SU-DHL-6 (cell line): ENCODE measurements at regions not wholly inside any gene's neighbourhood (a gene's known extent, or its start where the extent isn't known, plus 50 kb on each side); places are given as distances from the start of the nearest gene placed in this dataset.

Experiments used
- H2AFZ ChIP-seq: fragments of 200-600 bp; sonication (generic); 2 replicates; pipeline ENCODE4 v1.6.1; 2014; ENCODE audit warnings: low read depth, mild to moderate bottlenecking, moderate library complexity, mixed read lengths, antibody characterized with exemption, low read length; ENCODE audit not compliant: severe bottlenecking
- H3F3A ChIP-seq: fragments of 200-600 bp; shearing (Covaris generic); 2 replicates; pipeline ENCODE4 v1.6.0; 2016; ENCODE audit warnings: antibody characterized with exemption, mild to moderate bottlenecking; ENCODE audit not compliant: insufficient read depth
- H3K27ac ChIP-seq: fragments of 200-600 bp; sonication (generic); 2 replicates; pipeline ENCODE4 v1.5.1; 2016; ENCODE audit warnings: low read depth, mild to moderate bottlenecking, low read length, moderate library complexity, mixed read lengths
- H3K27me3 ChIP-seq: fragments of 200-600 bp; sonication (generic), shearing (Covaris generic); 2 replicates; pipeline ENCODE4 v1.6.0; 2014; ENCODE audit warnings: mild to moderate bottlenecking, low read length
- H3K36me3 ChIP-seq: fragments of 200-600 bp; sonication (generic); 2 replicates; pipeline ENCODE4 v1.6.1; 2014; ENCODE audit warnings: mild to moderate bottlenecking, low read length, mixed read lengths
- H3K4me2 ChIP-seq: fragments of 300-600, 200-600 bp; shearing (Covaris generic), sonication (generic); 2 replicates; pipeline ENCODE4 v1.6.0; 2014; ENCODE audit warnings: low read length, low read depth, mild to moderate bottlenecking; ENCODE audit not compliant: poor library complexity, severe bottlenecking
- H3K4me3 ChIP-seq: fragments of 200-600 bp; sonication (generic); 2 replicates; pipeline ENCODE4 v1.5.1; 2014; ENCODE audit warnings: antibody characterized with exemption, low read length, mild to moderate bottlenecking, mixed read lengths; ENCODE audit not compliant: insufficient read depth, poor library complexity, severe bottlenecking
- H3K79me2 ChIP-seq: fragments of 200-600 bp; sonication (generic); 2 replicates; pipeline ENCODE4 v1.6.1; 2014; ENCODE audit warnings: mild to moderate bottlenecking, low read length, moderate library complexity; ENCODE audit not compliant: insufficient read depth
- H3K9ac ChIP-seq: fragments of 200-600 bp; sonication (generic); 2 replicates; pipeline ENCODE4 v1.7.0; 2014; ENCODE audit warnings: mild to moderate bottlenecking, low read length
- H3K9me2 ChIP-seq: fragments of 200-600 bp; sonication (generic); replicated peaks from 2 replicates; pipeline ENCODE4 v1.6.1; 2014; ENCODE audit warnings: low read length; ENCODE audit not compliant: insufficient read depth
- H3K9me3 ChIP-seq: fragments of 200-600 bp; sonication (generic); 2 replicates; pipeline ENCODE4 v1.6.1; 2014; ENCODE audit warnings: low read length, mixed read lengths; ENCODE audit not compliant: insufficient read depth
- H4K20me1 ChIP-seq: fragments of 200-600 bp; sonication (generic); 2 replicates; pipeline ENCODE4 v1.6.1; 2014; ENCODE audit warnings: low read depth, mild to moderate bottlenecking, antibody characterized with exemption, low read length, moderate library complexity, mixed read lengths
- CTCF ChIP-seq: fragments of 200-600 bp; sonication (generic); IDR thresholded peaks from one replicate; pipeline ENCODE4 v1.5.1; 2017; ENCODE audit warnings: antibody characterized with exemption, mild to moderate bottlenecking, low read length, moderate library complexity; ENCODE audit not compliant: insufficient read depth, poor library complexity, severe bottlenecking
- EZH2phosphoT487 ChIP-seq: fragments of 200-600 bp; sonication (generic), shearing (Covaris generic); conservative IDR thresholded peaks from 2 replicates; pipeline ENCODE4 v1.6.1; 2018; ENCODE audit warnings: mild to moderate bottlenecking, antibody characterized with exemption, low read length, moderate library complexity, mixed read lengths

DNA sequence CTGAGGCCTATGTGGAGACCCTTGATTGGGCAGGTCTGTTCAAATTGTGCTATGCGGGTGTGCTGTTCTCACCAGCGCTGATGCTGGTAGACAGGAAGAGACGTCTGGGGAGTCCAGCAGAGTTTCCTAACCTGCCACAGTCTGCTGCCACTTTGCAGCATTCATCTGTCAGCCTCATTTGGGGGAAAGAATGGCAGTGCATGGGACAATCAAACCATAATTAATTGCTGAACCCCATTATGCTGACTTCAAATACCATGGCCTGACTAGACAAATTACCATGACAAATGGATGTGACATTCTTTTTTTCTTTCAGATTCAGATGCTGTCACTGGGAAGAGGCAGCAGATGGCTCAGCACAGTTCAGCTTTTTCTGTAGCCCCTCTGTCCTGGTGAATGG lies 171.4 kb upstream of the SYNDIG1 start:
- Histone ChIP-seq H3K9me3 (no peaks in the 10 kb centered on the region), H3K79me2 (no peaks in the 10 kb centered on the region), H4K20me1 (no peaks in the 10 kb centered on the region), H2AFZ (no peak overlapping the region), H3K4me3 (no peak overlapping the region), H3K4me2 (no peak overlapping the region), H3F3A (no peaks in the 10 kb centered on the region), H3K27ac (no peak overlapping the region), H3K27me3 (no peaks in the 10 kb centered on the region), H3K9ac (no peak overlapping the region), H3K9me2 (no peaks in the 10 kb centered on the region), H3K36me3 (no peaks in the 10 kb centered on the region)
- TF ChIP-seq CTCF (no peak), EZH2phosphoT487 (no peak)

DNA sequence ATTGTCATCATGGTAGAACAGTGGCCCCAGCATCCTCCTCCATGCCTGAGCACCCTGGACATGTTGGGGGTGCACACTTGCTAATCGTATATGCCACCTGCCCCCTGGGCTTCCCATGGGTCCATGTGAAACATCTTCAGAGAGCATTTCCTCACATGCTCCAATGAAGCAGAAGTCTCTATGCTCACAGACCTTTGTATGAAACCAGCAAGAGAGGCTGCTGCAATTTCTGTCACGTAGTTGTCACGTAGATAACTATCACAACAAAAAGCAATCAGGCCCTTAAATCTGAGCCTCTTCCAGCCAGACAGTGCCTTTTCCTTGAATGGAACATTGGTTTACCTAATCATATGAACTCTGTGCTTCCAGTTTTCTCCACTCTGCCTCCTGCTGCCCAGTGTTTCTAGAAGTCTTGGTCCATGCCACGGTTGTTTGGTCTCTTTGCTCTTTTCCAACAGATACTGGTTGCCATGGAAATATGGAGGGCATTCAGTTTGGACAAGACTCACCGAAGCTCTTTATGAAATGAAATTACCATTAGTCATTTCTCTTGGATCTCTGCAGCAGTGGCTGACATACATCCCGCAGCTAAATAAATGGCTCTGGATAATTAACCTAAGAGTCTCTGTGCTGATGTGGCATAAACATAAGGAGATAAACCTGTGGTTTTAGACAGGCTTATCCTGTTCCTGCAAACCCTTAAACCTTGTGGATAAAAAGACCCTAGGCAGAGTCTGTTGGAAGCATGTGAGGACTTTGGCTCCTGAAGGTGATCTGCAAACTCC lies 172.8 kb upstream of the SYNDIG1 start:
- Histone ChIP-seq H2AFZ (no peak overlapping the region), H3K4me2 (no peak overlapping the region)

GRCh38 chr20:24291014-24291413 lies 178.4 kb upstream of the SYNDIG1 start:
- Histone ChIP-seq H4K20me1 (no peaks in the 10 kb centered on the region), H3K27ac (no peak overlapping the region), H3K9ac (no peak overlapping the region), H2AFZ (no peak overlapping the region), H3K9me3 (no peaks in the 10 kb centered on the region), H3K36me3 (no peaks in the 10 kb centered on the region), H3K79me2 (no peaks in the 10 kb centered on the region), H3K27me3 (no peaks in the 10 kb centered on the region), H3K4me2 (no peak overlapping the region), H3F3A (no peaks in the 10 kb centered on the region), H3K9me2 (no peaks in the 10 kb centered on the region), H3K4me3 (no peak overlapping the region)
- TF ChIP-seq EZH2phosphoT487 = no peak
- TF ChIP-seq CTCF = no peak

More for the DNA sequence above, 172.8 kb upstream of the SYNDIG1 start:
- Histone ChIP-seq H4K20me1 (no peaks in the 10 kb centered on the region), H3K27me3 (no peaks in the 10 kb centered on the region), H3K9me3 (no peaks in the 10 kb centered on the region), H3K79me2 (no peaks in the 10 kb centered on the region), H3K9ac (no peak overlapping the region), H3K4me3 (no peak overlapping the region), H3K9me2 (no peaks in the 10 kb centered on the region), H3K36me3 (no peaks in the 10 kb centered on the region), H3F3A (no peaks in the 10 kb centered on the region), H3K27ac (no peak overlapping the region)
- no peak for TF ChIP-seq CTCF
- no peak for TF ChIP-seq EZH2phosphoT487
